IPS-NIHi11 (cell line): ENCODE measurements at regions not wholly inside any gene's neighbourhood (a gene's known extent, or its start where the extent isn't known, plus 50 kb on each side); places are given as distances from the start of the nearest gene placed in this dataset.
A peak's percentile ranks its signal among the peaks of the same experiment; 100 is the strongest.

Experiments
- DNase-seq: peaks from one replicate; pipeline ENCODE4 v3.0.0; 2012; ENCODE audit warnings: mixed read lengths, low spot score

DNA sequence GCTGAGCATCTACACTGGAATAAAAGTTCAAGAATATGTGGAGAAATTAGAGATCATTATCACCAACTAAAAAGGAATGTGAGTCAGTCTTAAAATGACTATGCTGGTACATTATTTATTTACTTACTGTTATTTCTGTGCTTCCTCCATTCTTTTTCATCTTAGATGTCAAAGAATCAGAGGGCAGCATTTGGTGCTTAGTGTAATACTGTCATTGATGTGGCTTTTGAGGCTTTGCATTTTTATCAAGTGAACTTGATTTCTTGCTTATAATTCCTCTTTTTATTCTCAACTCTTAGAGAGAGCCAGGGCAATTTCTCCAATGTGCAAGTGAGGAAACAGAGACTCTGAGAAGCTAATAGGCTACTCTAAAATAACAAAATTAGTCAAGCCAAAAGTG lies 163.7 kb upstream of the TRPC7 start:
- DNase-seq = no peak

DNA sequence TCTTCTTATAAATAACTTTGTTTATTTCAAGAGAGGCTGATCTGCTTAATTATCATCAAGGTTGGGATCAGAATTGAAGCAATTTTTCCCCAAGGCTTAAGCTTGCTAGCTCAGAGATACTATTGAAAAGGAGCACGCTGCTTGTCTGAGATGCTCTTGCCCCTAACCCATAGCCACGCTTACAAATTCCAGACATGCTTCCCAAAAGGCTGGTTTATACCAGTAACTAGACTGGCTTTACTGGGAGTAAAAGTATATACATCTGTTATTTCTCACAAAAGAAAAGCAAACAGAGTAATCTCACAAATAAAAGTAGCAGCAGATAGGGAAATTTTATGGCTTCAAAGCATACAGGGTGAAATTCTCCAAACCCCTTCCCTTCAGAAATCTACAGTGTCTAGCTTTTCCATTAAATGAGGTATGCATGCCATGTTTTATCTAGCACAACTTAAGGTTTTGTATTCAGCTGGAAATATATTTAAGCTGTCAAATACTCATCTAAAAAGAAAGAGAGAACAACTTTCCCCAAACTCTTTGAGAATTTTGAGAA lies 163.2 kb upstream of the TRPC7 start:
- DNase-seq = no peak

DNA sequence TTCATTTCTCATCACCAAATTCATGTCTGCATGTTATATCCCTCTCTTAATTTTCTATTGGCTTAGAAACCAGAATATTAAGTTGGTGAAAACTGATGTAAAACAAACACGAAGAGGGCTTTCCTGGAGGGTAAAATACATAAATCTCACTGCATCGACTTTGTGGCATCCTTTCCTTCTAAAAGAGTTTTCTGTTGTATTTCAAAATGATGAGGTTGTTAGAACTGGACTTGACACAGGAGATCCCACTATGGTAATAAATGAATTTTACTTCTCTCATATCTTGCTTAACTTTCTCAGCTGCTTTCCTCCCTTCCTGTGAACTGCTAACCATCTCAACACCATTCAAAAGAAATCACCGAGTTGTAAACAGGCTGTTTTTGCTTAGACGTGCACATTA lies 162.0 kb upstream of the TRPC7 start:
- DNase-seq = no peak

DNA sequence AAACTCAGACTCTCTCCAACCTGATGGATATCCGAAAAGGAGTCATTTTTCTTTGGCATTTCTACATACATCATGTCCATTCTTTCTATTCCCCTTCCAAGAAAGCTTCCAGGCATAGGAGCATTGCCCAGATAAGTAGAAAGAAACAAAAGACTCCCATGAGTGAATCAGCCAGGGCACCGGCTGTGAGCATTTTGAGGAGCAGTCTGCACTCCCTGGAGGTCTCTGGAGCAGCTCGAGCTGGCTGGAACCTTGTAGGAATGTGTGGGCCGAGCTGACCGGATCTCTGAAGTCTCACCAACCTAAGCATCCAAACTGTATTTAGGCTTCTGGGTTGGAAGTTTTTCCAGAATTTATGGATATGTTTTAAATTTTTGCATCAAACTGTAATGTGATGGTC lies 161.4 kb upstream of the TRPC7 start:
- DNase-seq = no peak

DNA sequence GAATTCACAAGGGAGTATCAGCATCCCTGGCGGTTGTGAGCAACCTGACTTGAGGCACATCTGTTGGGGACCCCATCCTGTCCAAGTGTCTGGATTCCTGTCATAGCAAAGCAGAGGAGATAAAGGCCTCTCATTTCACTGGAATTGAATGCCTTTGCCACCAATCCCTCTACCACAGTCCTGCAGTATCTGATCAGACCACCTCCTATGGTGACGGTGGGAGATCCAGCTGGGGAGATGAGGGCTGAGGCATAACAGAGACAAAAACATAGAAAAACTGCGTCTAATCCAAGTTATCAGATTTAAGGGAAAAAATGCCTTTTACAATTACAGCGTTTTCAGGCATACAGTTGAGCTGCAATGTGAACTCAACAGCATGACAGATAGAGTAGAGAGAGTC lies 160.7 kb upstream of the TRPC7 start:
- no peak for DNase-seq

DNA sequence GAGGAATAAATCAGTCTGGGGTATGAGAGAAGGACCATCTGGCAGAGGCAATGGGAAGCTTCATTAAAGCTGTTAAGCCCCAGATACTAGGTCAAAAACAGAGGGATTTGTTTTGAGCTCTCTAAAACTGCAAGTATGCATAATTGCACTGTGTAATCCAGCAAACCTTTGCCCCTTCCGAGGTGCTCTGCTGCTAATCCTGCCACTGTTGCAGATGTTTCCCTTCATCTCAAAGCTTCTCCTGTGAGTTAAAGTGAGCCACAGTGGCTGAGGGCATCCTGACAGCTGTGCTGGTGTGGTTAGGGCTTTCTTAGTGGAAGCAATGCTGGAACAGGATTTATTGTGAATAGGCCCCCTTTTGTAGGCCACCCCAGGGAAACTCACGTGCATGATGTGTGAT lies 160.3 kb upstream of the TRPC7 start:
- no peak for DNase-seq

DNA sequence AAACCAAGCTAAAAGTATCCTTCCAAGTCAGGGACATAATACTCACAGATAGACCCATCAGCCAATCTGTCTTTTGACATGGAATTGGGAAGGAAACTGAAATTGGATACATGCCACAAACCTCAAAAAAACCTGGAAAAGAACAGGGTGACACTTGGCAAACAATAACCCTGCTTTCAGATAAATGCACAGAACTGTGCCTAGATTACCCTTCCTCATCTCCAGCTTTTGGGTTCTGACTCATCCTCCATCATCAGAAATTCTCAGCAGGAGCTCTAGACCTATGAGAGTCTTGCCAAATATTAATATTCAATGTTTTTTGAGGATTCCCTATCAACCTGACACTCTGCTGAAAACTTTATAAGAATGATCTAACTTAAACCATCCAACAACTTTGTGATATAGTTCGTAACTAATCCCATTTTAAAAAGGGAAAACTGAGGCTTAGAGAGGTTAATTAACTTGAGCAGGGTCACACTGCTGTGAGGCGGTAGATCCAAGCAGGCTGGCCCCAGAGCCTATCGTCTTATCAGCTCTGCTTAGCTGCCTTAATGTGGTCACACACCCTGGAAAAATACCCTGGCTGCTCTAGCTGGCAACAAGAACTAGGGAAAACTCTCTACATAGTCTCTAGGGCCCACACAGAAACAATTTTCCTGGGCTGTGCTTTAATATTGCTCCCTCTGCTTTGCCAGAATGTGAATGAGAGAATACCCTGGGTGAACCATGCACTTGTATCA lies 157.0 kb upstream of the TRPC7 start:
- no peak for DNase-seq

DNA sequence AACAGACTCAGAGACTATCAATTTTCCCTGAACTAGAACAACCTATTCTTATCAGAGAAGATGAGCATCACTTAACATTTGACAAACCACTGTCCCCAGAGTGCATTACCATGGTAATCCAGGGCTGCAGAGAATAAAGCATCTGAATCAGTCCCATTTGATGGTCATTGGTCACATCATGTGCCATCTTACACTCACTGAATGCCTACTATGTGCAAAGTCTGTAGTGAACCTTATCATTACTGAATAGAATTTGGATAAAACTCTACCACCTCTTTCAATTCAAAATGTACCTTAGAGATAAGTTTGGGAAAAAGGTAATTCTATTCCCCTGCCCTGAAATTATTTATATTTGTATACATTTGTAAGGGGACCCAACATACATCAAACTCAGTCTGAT lies 156.4 kb upstream of the TRPC7 start:
- no peak for DNase-seq

DNA sequence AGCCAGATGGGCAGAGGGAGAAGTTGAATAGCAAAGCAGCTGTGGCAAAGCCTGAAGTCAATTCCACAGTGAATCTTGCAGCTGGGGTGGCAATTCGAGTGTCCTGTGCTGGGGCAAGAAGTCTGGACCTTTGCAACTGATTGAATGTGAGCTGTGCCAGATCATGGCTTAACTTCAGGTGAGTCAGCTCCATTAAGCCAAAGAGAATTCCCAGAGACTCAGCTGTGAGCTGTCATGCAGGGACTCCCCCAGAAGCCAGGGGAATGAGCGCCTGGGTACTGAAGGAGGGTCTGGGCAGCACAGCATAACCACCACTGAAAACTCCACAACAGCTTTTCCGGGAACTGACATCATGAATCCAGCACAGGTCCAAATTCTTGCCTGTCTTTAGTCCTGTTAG lies 153.5 kb upstream of the TRPC7 start:
- DNase-seq = no peak

DNA sequence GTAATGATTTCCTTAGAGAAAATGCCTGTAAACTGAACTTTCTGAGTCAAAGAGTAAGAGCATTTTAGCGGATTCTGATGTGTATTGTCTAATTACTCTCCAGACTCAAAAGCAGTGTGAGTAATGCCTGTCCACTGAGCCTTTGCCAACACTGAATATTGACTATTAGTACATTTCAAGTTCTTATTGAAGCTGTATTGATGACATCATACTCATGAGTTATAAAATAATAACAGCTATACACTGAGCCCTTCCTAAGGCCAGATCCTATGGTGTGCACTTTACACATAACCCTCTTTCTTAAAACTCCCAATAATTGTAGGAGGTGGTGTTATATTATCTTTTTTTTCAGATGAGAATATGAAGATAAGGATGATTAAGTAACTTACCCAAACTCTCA lies 152.8 kb upstream of the TRPC7 start:
- no peak for DNase-seq

DNA sequence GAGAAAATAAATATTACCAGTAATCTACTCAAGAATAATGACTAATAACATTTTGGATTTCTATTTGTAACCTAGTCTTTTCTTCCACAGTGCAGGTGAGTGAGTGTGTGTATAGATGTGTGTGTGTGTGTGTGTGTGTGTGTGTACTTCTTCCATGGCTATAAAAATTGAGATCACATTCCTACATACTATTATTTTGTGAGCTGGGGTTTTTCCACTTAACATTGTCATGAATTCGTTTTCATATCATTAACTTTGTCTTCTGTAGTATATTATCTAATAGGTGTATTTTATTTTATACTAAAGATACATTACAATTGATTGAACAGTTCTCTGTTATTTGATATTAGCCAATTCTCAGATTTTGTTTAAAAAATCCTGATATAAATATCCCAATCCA lies 152.4 kb upstream of the TRPC7 start:
- DNase-seq = no peak

DNA sequence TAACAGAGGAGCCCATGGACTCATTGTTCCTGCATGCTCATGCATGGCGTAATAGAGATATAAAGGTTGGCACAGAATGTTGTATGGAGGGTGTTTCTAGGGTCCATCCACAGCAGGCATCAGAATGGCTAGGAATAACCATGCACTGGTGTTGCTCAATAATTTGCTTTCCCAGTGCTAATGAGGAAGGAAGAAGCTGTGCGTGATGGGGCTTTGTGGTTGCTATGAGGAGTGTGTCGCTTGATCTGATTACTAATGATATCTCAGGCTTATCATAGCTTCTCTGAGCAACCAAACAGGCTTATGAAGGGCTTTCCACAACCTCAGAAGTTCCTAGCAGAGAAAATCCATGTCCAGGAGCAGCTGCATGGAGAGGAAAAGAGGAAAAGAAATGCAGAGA lies 151.3 kb upstream of the TRPC7 start:
- DNase-seq = no peak

DNA sequence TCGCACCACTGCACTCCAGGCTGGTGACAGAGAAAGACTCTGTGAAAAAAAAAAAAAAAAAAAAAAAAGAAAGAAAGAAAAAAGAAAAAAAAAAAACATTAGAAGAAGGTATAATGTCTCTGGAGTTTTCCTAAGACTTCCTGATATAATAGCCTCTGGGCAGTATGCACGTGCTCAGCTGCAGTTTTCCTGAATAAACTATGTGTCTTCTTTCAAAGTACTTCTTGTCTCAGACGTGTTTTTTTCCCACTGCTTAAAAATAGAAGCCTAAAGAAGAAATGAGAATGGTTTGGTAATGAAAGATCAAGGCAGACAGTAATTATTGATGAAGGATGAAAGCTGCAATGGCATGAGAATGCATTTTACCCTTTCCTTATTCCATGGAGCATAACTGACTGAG lies 148.1 kb upstream of the TRPC7 start:
- no peak for DNase-seq

DNA sequence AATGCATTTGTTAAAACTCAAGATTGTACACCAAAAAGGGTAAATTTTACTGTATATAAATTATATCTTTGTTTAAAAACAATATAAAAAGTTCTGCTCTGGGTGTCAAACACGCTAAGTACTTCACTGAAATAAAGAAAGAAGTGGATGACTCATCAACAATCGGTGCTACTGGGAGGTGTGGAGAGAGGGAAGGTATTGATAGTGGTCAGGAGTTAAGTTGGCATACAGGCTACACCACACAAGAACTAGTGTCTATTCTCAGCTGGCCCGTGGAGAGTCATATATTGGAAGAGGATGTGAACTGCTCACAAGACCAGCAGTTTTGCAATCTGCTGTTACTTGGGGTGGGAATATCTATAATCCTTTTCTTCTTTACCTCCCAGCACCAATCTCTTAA lies 145.7 kb upstream of the TRPC7 start:
- DNase-seq = no peak

DNA sequence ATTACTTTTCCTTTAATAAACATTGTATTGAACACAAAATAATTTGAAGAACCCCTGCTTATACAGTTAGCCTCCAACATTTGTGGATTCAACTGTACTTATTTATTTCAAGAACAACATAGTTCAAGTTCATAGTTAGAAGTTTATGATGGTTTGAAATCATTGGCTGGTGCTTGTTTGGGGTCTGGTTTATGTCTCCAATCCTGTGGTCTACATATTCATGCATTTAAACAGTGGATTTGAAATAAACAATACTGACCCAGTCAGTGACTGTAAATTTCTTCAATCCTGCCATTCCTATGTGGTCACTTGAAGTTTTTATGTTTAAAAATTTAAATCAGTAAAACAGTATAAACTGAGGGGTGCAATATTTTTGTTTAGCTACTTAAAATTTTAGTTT lies 145.1 kb upstream of the TRPC7 start:
- DNase-seq = no peak

DNA sequence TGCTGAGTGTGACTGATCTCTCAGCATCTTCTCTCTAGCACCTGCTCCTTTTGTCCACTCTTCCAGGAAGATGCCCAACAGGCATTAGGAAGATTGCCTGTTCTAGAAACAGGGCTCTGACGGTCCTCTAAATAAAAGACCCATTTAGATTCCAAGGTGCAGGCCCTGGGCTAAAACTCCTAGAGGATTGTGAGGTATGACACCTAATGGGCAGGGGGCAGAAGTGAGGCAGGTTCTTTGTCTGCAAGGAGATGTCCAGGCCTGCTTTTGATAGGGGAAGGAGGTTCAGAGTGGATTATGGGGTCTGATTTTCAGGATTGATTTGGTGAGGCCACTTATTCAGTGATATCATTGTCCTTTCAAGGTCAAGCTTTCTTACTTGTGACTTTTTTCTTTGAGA lies 140.8 kb upstream of the TRPC7 start:
- DNase-seq = peak; percentile 48

DNA sequence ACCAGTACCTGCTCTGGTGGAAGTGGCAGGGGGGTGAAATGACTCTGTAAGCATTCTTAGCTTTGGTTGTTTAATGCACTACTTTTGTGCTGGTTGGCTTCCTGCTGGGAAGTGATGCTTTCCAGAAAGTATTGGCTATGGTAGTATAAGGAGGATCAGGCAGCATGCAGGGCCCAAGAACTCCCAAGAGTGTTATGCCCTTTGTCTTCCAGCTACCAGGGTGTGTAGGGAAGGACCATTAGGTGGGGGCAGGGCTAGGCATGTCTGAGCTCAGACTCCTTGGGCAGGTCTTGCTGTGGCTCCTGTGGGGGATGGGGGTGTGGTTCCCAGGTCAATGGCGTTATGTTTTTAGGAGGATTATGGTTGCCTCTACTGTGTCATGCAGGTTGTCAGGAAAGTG lies 135.8 kb upstream of the TRPC7 start:
- no peak for DNase-seq

DNA sequence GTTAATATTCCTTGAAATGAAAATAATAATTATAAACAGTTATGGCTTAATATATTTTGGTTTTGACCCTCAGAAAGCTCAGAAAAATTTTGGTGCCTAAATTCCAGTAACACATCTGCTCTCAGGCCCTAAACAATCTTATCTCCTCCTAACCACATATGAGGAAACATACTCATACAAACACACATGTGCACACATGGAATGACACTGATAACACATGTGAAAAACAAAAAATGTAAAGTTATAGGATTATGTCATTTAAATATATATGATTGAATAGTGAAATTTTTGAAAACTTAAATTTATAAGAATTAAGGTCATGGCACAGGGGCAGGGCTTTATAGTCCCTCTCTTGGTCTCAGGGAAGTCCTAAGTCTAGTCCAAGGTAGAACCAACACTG lies 127.2 kb upstream of the TRPC7 start:
- DNase-seq = no peak

DNA sequence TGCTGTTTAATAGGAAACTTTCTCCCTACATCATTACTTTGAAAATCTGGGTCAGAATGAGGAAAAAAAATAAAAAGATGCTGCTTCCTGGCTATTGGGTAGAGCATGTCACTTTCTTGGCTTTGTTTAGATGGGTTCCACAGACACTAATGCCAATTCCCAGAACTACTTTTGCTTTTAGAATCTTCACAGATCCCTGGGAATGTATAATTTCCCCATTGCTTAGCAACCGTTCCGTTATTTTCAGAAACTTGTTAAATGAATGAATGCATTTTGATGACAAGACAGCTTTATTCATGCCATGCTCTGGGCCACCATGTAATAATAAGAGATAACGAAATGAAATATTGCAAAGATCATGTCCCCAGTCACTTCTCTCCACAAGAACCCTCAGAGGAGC lies 126.5 kb upstream of the TRPC7 start:
- DNase-seq = no peak

DNA sequence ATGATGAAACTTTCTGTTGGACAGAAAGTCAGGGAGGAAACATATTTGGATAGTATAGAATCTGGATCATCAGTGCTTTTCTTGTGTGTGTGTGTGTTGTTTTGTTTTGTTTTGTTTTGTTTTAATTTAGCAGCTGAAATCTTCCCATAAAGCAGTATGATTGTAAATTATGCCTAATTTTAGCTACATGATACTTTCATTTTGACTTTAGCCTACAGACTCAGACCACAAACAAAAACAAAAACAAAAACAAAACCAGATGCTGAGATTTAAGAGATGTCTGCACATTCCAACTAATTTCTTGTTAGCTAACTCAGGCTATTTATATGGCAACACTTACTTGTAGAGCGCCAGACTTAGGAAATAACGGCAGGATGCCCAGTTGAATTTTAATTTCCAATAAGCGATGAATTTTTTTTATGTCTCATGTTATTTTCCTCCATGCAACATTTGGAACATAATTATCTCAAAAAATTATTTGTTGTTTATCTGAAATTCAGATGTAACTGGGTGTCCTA lies 119.5 kb upstream of the TRPC7 start:
- DNase-seq = no peak

DNA sequence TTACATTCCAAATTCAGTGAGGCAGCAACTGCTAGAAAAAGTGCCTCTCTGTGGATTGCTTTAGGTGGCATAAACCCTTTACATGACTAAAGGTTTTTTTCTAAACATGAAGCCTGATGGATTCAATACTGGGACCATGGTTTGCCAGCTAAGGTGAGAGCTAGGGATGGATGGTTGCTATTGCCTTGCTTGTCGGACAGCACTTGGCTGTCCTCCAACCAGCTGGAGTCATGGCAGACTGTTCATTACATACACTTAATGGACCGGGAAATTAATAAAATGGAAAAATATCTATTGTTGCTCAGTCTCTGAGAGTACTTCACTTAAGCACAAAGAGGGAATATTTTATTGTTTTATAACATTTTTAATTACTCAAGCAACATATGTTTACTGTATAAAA lies 116.9 kb upstream of the TRPC7 start:
- DNase-seq = no peak

DNA sequence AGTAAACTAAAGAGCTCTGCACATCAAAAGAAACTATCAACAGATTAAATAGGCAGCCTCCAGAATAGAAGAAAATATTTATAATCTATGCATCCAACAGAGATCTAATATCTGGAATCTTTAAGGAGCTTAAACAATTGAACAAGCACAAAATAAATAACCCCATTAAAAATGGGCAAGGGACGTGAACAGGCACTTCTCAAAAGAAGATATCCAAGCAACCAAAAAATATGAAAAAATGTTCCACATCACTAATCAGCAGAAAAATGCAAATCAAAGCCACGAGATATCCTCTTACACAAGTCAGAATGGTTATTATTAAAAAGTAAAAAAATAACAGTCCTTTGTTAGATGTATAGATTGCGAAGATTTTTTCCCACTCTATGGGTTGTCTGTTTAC lies 109.1 kb upstream of the TRPC7 start:
- no peak for DNase-seq

DNA sequence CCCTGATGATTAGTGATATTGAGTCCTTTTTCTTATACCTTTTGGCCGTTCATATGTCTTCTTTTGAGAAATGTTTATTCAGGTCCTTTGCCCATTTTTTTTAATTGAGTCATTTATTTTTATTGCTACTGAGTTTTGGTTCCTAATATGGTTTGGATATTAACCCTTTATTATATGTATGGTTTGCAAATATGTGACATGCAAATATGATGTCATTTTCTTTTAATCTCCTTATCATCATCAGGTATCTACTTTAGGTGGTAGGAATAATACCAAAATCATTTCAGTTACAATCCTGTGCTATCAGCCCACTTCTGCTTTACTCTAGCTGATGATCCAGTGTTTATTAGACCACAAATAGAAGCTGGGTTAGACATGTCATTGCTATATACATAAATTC lies 102.3 kb upstream of the TRPC7 start:
- no peak for DNase-seq

DNA sequence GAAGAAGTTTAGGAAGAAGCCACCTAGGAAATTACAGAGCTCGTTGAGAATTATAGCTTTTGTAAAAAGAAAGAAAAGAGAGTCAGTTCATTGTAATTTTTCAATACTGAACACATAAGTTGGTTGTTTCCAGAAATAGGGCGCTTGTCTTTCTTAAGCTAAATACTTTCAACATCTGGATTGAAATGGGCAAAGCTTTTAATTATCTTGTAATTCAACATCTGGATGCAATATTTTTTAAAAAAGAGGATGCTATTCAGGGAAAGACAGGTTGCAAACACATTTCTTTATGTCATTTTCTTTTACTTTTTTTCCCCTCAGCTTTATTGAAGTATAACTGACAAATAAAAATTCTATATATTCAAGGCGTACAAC lies 100.7 kb upstream of the TRPC7 start:
- no peak for DNase-seq
